HuH-7.5 (cell line): ENCODE measurements at regions not wholly inside any gene's neighbourhood (a gene's known extent, or its start where the extent isn't known, plus 50 kb on each side); places are given as distances from the start of the nearest gene placed in this dataset.
A peak's percentile ranks its signal among the peaks of the same experiment; 100 is the strongest.

Experiments used
- DNase-seq: peaks from one replicate; pipeline ENCODE4 v3.0.0; 2011; ENCODE audit warnings: low spot score

DNA sequence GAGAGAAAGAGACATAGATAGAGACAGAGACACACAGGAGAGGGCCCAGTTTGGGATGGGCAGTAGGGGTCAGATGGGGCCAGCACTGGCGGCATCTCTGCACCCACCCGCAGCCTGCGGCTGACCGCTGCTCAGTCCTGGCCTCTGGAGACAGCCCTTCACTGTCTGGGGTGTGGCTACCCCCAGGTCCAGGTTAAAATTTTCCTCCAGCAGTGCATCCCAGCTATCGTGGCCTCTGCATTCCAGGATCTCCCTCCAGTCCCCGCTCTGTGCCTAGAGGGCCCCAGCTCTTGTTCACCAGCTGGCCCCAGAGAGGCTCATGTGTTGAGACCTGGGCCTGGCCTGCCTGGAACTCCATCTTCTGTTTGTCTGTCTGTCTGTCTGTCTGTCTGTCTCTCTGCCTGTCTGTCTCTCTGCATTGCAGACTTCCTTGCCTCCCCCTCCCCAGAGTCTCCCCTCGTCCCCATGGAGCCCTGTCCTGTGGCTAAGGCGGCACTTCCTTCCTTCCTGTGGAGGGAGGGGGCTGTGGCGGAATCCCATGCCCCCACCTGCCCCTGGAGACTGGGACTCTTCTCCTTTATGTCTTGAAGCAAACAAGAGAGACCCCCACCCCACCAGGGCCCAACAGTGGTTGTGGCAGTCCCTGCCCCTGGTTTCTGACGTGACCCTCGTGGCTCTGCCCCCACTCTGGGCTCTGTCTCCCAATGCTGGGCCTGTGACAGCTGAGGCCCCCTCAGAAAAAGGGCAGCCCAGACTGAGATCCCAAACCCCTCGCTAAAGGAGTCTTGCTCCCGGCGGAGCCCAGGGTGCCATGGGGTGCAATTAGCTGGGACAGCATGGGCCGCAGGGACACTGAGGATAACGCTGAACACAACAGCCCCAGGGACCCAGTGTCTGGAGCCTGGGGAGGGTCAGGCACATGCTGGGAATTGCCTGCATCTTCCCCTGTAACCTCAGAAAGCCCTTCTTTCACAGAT lies 241.8 kb downstream of the NPHP4 start:
- DNase-seq, result no peak

DNA sequence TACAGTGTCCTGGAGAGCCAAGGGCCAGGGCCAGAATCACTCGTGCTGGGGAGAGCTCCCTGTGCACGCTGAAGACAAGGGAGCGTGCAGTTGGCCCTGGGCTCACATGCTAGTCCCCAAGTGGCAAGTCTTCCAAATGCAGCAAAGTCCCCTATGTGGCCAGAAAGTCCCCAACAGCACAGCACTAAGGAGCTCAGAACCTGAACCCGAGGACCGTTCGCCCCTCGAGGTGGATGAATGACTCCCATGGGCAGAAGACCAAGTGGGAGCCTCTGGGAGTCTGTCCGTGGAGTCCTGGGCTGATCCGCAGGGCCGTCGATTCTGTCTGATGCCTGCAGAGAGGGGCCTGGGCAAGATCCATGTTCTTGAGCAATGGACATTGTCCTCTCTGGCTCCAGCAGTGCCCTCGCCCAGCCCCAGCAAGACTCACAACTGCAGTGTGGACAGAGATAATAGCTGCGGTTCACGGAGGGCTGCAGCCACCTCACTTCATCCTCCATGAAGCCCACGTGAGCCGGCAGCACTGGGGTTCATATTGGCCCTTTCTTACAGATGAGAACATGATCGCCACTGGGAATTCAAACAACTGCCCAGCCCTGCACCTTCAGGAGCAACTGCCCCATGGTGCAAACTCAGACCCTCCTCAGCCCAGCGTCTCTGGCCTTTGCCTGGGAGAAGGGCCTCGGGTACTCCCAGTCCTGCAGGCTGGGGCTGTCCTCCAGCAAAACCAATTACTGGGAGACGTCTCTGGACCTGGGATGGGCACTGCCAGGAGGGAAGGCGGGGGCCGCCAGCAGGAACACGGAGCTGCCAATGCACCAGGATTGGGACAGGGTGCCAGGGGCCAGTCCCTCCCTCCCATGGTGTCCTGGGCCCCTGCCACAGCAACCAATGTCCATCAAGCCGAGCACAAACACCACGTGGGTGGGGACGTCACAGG lies 243.7 kb downstream of the NPHP4 start:
- no peak for DNase-seq

DNA sequence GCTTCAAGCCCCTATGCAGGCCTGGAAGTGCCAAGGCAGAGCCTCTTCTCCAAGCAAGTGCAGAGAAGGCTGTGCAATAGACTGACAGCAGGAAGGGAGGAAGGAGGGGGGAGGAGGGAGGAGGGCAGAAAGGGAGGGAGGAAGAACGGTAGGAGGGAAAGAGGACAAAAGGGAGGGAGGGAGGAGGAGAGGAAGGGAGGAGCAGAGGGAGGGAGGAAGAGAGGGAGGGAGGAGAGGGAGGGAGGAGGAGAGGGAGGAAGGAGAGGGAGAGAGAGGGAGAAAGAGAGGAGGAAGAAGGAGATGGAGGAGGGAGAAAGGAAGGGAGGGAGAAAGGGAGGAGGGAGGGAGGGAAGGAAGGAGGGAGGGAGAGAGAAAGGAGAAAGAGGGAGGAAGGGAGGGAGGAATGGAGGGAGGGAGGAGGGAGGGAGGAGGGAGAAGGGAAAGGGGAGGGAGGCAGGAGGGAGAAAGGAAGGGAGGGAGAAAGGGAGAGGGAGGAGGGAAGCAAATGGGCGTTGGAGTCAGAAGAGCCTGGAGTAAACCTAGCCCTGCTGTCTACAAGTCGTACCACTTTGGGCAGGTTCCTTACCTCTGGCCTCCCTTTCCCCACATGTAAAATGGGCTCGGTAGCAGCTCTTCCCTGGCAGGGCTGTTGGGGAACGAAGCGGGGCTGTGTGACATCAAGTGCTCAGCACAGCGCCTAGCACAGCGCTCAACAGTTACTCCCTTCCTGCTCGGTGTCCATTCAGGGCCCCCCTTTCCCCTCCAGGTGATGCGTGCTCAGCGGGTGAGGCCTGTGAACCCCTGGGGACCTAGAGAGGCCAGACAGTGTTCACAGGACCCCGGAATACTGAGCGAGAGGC lies 244.6 kb downstream of the NPHP4 start:
- DNase-seq, result no peak

DNA sequence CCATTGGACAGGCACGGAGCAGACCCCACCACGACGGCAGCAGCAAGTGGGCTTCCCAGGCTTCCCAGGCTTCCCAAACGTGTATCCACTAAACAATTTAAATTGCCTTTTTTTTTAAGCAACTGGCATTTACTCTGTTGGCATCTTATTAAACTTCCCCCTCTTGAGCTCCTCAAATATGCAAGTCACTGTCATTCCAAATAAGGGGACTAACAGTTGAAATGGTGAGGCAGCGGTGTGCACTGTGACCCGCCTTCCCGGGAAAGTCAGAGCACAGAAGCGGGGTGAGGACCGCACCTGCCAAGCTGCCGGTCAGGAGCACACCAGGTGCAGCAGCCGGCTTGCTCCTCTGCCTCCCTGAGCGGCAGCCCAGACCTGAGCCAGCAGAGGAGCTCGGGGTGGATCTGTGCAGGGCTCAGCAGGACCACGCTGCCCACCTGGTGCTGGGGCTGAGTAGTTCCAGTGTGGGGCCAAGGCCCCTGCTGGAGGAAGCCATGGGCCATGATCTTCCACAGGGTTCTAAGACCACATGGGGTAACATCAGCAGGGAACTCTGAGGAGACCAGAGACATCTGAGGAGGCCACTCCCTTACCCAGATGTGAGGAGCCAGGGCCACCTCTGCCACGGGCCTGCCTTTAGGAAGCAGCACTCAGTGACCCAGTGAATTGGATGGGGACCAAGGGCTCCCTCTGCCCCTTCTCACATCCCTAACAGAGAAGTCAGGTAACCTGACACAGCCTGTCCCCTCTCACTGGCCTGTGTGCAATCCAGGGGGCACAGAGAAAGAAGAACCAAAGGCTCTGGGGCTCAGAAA lies 245.4 kb downstream of the NPHP4 start:
- DNase-seq, result no peak

DNA sequence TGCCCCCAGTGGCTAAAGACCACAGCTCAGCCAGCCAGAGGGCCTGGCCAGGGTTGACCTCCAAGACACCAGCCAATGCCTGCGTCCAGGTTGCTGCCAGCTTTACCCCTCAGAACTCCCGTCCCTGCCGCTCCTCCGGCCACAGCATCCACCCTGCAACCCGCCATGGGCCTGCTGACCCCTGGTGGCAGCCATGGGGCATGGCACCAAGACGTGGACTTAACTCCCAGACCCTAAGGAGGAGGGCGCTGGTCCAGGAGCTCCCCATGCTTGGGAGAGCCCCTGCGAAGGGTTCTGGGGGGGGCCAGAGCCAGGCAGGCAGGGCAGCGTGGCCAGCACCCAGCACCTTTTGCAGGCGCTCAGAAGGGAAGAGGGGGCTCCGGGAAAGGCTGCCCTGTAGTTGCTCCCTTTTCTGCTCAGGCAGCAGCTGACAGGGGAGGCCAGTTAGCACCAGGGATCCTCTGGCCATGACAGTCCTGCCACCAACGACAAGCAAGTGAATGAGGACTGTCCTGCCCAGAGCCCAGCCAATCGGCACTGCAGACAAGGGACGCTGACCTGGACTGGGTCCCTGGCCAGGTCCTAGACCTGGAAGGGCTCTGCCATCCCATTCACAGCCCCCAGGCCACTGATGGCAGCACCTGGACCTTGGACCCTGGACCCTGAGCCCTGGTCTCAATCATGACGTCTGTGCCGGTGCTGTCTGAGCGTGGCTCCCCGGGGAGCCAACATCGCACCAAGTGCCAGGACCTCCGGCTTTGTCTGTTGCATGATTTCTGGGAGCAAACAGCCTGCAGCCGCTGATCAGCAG lies 246.2 kb downstream of the NPHP4 start:
- DNase-seq, result peak; percentile 89

DNA sequence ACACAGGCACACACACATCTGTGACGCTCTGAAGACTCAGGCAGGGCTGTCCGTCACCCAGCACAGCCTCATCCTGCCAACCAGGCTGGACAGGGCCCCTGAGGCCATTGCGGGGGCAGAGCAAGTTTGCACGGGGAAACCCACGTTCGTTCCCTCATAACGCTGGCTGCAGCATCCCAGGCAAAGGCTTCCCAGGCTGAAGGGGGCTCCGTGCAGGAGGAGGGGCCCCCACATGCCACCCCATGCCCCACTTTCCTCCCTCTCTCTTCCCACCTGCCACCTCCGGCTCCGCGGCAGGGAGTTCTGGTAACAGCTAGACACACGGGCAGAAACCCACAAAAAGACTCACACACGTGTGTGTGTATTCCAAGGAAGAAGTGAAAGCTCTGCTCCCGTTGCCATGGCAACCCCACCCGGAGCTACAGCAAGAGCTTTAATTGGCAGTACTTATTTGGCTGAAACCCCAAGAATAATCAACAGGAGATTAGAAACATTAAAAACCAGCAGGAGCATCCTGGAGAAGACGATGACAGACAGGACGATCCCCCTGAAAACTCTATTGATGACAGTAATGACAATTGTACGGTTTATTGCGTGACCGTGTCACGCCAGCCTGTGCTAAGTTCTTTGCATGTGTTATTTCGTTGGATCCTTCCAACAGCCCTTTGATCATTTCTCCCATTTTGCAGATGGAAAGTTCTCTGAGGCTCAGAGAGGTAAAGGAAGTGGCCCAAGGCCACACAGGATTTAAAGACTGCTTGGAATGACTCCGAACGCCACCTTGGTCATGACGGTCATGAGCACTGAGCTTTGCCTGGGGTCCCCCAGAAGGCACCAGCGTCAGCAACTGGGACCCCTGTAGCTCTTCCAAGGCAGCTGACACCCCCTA lies 247.1 kb downstream of the NPHP4 start:
- DNase-seq, result no peak

DNA sequence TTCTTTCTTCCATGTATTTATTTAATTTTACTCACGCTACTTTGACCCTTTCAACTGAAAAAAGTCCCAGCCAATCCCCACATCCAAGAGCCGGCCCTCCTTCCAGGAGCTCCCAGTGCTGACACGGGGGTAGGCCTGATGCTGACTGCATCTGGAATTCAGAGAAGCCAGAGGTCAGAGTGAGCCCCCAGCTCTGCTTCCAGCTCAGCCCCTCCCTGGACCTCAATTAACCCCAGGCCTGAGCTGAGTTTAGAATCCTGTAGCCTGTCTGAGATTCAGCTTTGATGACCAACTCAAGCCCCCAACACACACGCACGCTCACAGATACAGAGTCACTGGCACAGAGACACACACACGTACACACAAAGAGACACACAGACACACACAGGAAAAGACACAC lies 247.9 kb downstream of the NPHP4 start:
- no peak for DNase-seq

DNA sequence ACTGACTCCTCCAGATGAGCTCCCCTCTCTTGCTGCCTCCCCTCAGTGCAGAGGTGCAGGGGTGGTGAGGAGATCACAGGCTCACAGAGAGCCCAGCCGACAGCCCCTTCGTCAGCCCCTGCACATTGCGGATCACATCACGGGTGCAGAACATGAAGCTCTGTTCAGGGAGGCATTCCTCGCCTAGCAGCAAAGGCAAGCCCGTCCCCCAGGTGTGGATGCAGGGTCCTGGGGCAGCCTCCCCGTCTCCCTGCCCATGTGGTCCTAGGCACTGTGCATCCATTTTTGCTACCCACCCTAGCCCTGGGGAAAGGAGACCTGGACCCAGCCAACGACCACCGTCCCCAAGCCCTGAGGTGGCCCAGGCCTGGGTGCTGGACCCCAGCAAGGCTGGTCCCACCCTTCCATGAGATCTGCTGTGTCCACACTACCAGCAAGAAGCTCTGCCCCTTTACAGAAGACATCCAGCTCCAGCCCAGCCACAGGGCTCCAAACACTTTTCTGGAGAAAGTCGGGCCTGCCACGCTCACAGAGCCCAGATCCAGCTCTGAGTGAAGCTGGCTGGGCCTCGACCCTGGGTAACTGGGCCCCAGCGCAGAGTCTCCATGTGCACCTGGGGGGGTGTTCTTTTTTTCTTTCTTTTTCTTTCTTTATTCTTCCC lies 248.7 kb downstream of the NPHP4 start:
- DNase-seq, result no peak

DNA sequence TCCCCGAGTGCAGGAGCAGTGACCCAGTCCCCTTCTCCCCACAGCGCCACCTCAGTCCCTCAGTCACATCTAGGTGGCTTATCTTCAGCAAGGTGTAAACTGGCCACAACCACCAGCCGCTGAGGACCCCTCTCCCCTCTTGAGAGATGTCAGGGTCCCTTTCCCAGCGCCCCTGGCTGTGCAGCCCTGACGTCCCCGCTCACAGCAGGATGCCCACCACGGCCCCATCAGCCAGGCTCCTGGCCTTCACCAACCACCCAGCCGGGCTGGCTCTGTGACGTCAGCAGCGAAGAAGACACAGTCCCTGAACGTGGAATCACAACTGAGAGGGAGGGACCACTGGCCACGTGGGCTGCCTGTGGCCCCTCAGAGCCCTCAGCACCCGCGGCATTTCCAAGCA lies 249.4 kb downstream of the NPHP4 start:
- no peak for DNase-seq

DNA sequence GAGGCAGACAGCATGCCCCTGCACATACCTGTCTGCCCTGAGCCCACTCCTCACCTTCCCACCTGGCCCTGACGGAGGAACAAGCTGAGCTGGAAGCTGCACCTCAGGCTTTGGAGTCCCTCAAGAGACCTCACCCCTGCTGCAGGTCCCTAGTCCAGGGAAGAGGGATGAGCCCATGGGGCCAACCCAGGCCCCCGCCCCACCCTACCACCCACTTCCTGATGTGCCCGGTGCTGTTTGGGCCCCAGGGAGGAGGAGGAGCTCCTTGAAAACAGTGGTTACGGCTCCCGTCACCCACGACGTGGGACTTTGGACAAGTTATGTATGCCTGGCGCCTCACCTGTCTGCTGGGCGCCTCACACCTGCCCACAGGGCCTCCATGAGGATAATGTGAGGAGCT lies 250.2 kb downstream of the NPHP4 start:
- DNase-seq, result no peak

DNA sequence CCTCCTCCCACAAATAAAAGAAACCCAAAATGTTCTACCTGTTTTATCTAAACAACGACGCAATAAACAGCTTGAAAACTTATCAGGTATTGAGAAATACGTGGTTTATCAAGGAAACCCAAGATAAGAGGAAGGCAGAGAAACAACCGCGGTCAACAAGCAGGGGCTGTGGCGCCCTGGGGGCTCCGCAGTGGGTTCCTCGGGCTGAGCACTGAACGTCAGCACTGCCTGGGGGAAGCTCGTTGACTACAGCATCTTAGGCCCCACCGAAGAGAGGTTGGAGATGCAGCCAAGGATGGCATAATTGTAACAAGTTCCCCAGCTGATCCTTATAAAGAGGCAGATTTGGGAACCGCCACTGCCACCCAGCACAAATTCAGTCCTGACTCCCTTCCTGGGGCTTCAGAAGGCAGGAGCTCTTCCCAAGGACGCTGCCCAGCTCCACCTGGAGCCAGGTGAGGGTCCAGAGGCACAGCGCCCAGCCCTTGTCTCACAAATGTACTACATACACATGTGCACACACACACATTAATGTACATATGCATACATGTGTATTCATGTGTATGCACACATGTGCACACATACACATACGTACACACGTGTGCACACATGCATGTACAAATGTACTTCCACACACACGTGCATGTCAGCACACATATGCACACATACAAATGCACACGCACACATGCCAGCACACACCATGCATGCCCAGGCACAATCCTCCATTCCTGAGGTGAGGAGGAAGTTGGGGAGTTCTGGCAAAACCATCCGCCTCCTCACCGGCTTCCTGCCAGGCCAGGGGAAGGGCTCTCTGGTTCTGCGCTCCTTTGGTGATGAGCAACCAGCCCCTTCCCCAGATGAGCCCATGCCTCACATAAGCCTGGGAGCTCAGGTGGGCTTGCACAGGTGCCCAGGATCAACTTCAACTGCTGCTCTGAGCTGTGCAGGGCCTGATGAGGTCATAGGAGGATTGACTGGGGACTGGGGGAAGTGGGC lies 251.1 kb downstream of the NPHP4 start:
- no peak for DNase-seq

DNA sequence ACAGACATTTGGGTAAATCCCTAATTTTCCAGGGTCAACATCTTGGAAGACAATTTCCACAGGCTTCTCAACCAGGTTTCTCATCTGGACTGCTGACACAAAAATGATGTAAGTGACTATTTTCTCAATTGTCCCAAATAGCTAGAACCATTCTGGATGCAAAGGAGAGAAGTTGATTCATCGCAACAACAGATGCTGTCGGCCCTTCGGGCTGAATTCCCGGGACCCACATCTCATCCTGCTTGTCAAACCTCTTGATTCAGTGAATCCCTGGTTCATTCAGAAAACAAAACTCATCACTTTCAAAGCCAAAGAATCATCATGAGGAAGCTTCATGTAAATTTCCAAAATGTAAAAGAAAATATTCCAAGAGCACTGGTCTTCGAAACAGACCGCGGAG lies 251.8 kb downstream of the NPHP4 start:
- no peak for DNase-seq

DNA sequence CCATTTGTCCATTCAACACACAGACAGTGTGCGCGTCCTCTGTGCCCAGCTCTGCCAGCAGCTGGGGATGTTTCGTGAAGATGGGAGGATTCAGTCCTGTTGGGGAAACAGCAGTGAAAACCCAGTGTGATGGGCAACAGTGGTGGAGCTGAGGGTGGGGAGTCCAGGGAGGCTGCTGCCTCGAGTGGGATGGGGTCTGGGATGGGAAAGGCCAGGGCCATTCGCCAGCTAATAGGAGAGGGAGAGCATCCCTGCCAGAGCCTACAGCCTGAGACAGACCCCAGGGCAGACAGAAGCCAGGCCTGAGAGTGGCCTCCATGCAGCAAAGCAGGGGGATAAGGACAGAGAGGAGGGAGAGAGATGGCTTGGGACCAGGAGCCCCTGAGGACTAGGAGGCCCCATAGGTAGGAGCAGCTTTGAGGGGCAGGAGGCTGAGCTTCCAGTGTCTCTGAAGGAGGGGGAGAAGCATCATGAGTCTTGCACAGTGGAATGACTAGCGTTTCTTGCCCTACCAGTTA lies 252.6 kb downstream of the NPHP4 start:
- no peak for DNase-seq

DNA sequence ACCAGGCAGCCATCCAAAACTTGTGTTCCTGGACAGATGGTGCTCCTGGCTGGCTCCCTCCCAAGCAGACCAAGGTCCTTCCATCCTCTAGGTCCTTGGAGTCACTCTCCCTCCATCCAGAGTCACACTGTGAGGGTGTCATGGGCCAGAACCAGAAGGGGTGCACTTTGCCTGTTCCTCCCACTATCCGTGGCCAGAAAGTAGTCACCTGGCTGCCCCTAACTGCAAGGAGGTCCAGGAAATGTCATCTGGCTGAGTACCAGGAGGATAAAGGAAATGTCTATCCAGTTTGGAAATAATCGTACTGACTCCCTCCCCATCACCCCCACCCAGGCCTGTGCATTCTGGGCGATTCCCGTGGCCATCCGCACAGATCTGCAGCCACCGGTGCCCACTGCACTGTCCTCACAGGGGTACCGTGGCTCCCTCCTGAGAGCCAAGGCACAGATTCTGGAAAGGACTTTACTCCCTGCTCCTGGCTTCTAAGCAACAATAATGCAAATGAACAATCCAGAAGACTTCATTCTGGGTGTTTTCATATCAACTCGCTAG lies 253.2 kb downstream of the NPHP4 start:
- DNase-seq, result no peak

DNA sequence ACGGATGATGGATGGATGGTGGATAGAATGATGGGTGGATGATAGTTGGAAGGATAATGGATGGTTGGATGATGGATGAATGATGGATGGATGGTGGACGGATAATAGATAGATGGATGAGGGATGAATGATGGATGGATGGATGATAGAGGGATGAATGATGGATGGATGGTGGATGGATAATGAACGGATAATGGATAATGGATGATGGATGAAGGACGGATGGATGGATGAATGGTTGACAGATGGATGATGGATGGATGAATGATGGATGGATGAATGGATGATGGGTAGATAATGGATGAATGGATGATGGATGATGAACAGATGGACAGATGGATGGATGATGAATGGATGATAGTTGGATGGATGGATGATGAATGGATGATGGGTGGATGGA lies 255.1 kb downstream of the NPHP4 start:
- no peak for DNase-seq

DNA sequence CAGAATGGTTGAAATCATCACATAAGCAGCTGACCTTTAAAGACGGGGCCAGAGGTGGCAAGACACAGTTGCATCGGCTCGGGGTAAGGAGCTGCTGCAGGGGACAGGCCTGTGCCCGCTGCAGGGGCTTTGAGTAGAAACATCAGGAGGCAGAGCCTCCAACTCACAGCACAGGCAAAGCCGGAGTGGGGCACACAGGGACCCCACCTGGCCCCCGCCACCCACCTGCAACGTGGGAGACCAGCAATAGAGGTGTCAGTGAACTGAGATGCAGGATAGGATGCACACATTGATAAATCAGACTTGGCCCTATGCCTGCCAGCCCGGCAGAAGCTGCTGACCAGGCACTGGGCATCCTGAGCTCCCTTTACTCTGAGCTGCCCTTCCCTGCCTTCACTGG lies 257.2 kb downstream of the NPHP4 start:
- DNase-seq, result no peak

DNA sequence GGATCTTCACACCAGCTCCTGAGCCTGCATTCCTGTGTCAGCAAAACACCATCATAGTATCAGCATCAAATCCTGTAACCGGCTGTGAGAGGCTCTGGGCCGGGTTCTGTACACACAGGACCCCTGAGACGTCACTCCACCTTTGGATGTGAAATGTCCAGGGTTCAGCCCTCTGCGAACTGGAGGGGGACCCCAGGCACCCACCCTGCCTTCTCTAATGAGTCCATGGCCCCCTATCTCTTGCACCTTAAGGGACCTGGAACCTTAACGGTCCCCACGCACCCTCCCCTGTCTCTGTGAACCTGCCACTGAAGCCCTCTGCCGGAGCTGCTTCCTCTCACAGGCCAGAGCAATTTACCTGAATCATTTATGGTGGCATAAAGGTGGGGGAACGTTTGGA lies 257.8 kb downstream of the NPHP4 start:
- no peak for DNase-seq
